Gastroesophageal sphincter (tissue), 3 donors: ENCODE measurements at regions not wholly inside any gene's neighbourhood (a gene's known extent, or its start where the extent isn't known, plus 50 kb on each side); places are given as distances from the start of the nearest gene placed in this dataset.

Experiments used
- EP300 ChIP-seq: sonication (generic); formaldehyde crosslinking; IDR thresholded peaks from one replicate; pipeline ENCODE4 v1.6.1; 2017; ENCODE audit warnings: antibody characterized with exemption, mild to moderate bottlenecking
- POLR2A ChIP-seq, 2 donors: fragments of 450-650 bp; IDR thresholded peaks; one replicate each; pipeline ENCODE4 v1.6.1; 2017; ENCODE audit warnings: antibody characterized with exemption in 2 of 2, mild to moderate bottlenecking in 2 of 2, moderate library complexity in 1 of 2
- POLR2AphosphoS5 ChIP-seq: sonication (generic); formaldehyde crosslinking; IDR thresholded peaks from one replicate; pipeline ENCODE4 v1.6.1; 2017; ENCODE audit warnings: antibody characterized with exemption
- TF ChIP-seq, protein P1 (sequence below), 4 experiments: fragments of 200-600 bp in 2 of 4; fragments of 450-650 bp in 2 of 4; sonication (generic) in 1 of 4; IDR thresholded peaks; one replicate each; pipeline ENCODE4 v1.5.1; 2017 to 2019; ENCODE audit warnings: antibody characterized with exemption in 4 of 4, mild to moderate bottlenecking in 2 of 4, moderate library complexity in 2 of 4

DNA sequence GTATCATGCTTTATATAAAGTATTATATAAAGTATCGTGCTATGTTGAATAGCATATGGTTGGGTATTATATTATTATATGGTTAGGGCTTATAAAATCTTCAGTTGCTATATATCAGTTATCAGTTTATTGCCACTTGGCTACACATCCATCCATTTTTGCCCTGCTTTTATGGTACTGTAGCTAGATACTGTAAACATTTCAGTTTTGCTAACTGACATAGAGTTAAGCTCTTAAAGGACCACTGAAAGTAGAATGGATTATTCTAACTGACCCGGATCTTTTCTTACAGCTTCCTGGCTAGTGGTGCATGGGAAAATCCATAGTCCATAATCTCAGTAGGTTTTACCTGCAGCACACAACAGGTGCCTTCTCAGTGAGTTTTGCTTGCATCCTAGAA lies 405.3 kb upstream of the LUZP2 start:
- TF ChIP-seq, protein P1, sequence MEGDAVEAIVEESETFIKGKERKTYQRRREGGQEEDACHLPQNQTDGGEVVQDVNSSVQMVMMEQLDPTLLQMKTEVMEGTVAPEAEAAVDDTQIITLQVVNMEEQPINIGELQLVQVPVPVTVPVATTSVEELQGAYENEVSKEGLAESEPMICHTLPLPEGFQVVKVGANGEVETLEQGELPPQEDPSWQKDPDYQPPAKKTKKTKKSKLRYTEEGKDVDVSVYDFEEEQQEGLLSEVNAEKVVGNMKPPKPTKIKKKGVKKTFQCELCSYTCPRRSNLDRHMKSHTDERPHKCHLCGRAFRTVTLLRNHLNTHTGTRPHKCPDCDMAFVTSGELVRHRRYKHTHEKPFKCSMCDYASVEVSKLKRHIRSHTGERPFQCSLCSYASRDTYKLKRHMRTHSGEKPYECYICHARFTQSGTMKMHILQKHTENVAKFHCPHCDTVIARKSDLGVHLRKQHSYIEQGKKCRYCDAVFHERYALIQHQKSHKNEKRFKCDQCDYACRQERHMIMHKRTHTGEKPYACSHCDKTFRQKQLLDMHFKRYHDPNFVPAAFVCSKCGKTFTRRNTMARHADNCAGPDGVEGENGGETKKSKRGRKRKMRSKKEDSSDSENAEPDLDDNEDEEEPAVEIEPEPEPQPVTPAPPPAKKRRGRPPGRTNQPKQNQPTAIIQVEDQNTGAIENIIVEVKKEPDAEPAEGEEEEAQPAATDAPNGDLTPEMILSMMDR (IDR thresholded peaks at IDR 0.05) = no peak
- TF ChIP-seq POLR2AphosphoS5 (no peak), EP300 (no peak), POLR2A (IDR thresholded peaks at IDR 0.05) (no peak)
